HG03457 (cell line): ENCODE measurements at regions not wholly inside any gene's neighbourhood (a gene's known extent, or its start where the extent isn't known, plus 50 kb on each side); places are given as distances from the start of the nearest gene placed in this dataset.
"Not testable (repeated sequence)": the region's sequence is repeated elsewhere in the genome, so short reads cannot be mapped to it uniquely, and the experiment has no call there.

Experiments
- ATAC-seq: cut with Tn5 transposase; IDR thresholded peaks from one replicate; pipeline ENCODE4 v1.9.1; 2021; ENCODE audit warnings: moderate number of reproducible peaks; ENCODE audit not compliant: unreplicated experiment

GRCh38 chr7:113267271-113267670 lies 148.9 kb upstream of the SMIM30 start:
- ATAC-seq = no peak

- no peak for ATAC-seq
Observed at GRCh38 chr7:113263749-113264148, 145.4 kb upstream of the SMIM30 start.

- ATAC-seq = not testable (repeated sequence)
Observed at GRCh38 chr7:113263215-113263742, 144.9 kb upstream of the SMIM30 start.

GRCh38 chr7:113256883-113257531 lies 138.7 kb upstream of the SMIM30 start:
- ATAC-seq = no peak

GRCh38 chr7:113247198-113247597 lies 128.8 kb upstream of the SMIM30 start:
- ATAC-seq = no peak

- no peak for ATAC-seq
Observed at GRCh38 chr7:113246738-113247137, 128.4 kb upstream of the SMIM30 start.

GRCh38 chr7:113232885-113233284 lies 114.5 kb upstream of the SMIM30 start:
- no peak for ATAC-seq

GRCh38 chr7:113230691-113231090 lies 112.3 kb upstream of the SMIM30 start:
- no peak for ATAC-seq

GRCh38 chr7:113217314-113217713 lies 99.0 kb upstream of the SMIM30 start:
- ATAC-seq = no peak

GRCh38 chr7:113216038-113216437 lies 97.7 kb upstream of the SMIM30 start:
- no peak for ATAC-seq

- ATAC-seq = no peak
Observed at GRCh38 chr7:113209449-113210203, 91.3 kb upstream of the SMIM30 start.

GRCh38 chr7:113207931-113208330 lies 89.6 kb upstream of the SMIM30 start:
- ATAC-seq = no peak

- no peak for ATAC-seq
Observed at GRCh38 chr7:113207441-113207840, 89.1 kb upstream of the SMIM30 start.

GRCh38 chr7:113204415-113204814 lies 86.1 kb upstream of the SMIM30 start:
- no peak for ATAC-seq

- ATAC-seq = no peak
Observed at GRCh38 chr7:113202284-113202683, 83.9 kb upstream of the SMIM30 start.

GRCh38 chr7:113200281-113200680 lies 81.9 kb upstream of the SMIM30 start:
- no peak for ATAC-seq

GRCh38 chr7:113199841-113200240 lies 81.5 kb upstream of the SMIM30 start:
- ATAC-seq = no peak

- ATAC-seq = no peak
Observed at GRCh38 chr7:113199136-113199535, 80.8 kb upstream of the SMIM30 start.

GRCh38 chr7:113198226-113198625 lies 79.9 kb upstream of the SMIM30 start:
- no peak for ATAC-seq

- ATAC-seq = no peak
Observed at GRCh38 chr7:113197274-113197673, 78.9 kb upstream of the SMIM30 start.

GRCh38 chr7:113188396-113188795 lies 70.0 kb upstream of the SMIM30 start:
- no peak for ATAC-seq

GRCh38 chr7:113179313-113179712 lies 61.0 kb upstream of the SMIM30 start:
- no peak for ATAC-seq
